ENCODE measurements at regions not wholly inside any gene's neighbourhood (a gene's known extent, or its start where the extent isn't known, plus 50 kb on each side); places are given as distances from the start of the nearest gene placed in this dataset.

GRCh38 chr6:159505140-159505922 is 187.7 kb downstream of the SOD2 start:
- no peak for TF ChIP-seq CTCF (IDR thresholded peaks at IDR 0.05; ENCODE audit: insufficient read depth, low read length, poor library complexity, severe bottlenecking)
- DNase-seq (ENCODE audit: extremely low read depth, insufficient read length) = no peak
- Histone ChIP-seq H3K4me3 (replicated peaks; ENCODE audit: low read depth, low read length) (no peak overlapping the region), H3K27me3 (replicated peaks; ENCODE audit: control insufficient read depth, insufficient read depth, low read length) (no peaks in the 10 kb centered on the region; the same call in 1 of the 2 replicates), H3K36me3 (ENCODE audit: control insufficient read depth, insufficient read depth, low read length) (no peaks in the 10 kb centered on the region)

GRCh38 chr6:159501558-159501957 is 191.5 kb downstream of the SOD2 start:
- no peak for TF ChIP-seq CTCF (IDR thresholded peaks at IDR 0.05; ENCODE audit: insufficient read depth, low read length, poor library complexity, severe bottlenecking)
- H3K4me3 ChIP-seq (replicated peaks; ENCODE audit: low read depth, low read length) = no peak overlapping the region
- DNase-seq (ENCODE audit: extremely low read depth, insufficient read length) = no peak
- no peaks in the 10 kb centered on the region for H3K36me3 ChIP-seq (ENCODE audit: control insufficient read depth, insufficient read depth, low read length)
- no peaks in the 10 kb centered on the region; the same call in 1 of the 2 replicates for H3K27me3 ChIP-seq (replicated peaks; ENCODE audit: control insufficient read depth, insufficient read depth, low read length)

GRCh38 chr6:159499034-159499433 is 194.0 kb downstream of the SOD2 start:
- no peak for TF ChIP-seq CTCF (IDR thresholded peaks at IDR 0.05; ENCODE audit: insufficient read depth, low read length, poor library complexity, severe bottlenecking)
- H3K4me3 ChIP-seq (replicated peaks; ENCODE audit: low read depth, low read length) = no peak overlapping the region
- DNase-seq (ENCODE audit: extremely low read depth, insufficient read length) = no peak
- H3K36me3 ChIP-seq (ENCODE audit: control insufficient read depth, insufficient read depth, low read length) = no peaks in the 10 kb centered on the region
- no peaks in the 10 kb centered on the region; the same call in 1 of the 2 replicates for H3K27me3 ChIP-seq (replicated peaks; ENCODE audit: control insufficient read depth, insufficient read depth, low read length)

- no peaks in the 10 kb centered on the region; the same call in 1 of the 2 replicates for H3K27me3 ChIP-seq (replicated peaks; ENCODE audit: control insufficient read depth, insufficient read depth, low read length)
- DNase-seq (ENCODE audit: extremely low read depth, insufficient read length) = no peak
- no peaks in the 10 kb centered on the region for H3K36me3 ChIP-seq (ENCODE audit: control insufficient read depth, insufficient read depth, low read length)
- no peak overlapping the region for H3K4me3 ChIP-seq (replicated peaks; ENCODE audit: low read depth, low read length)
- no peak for TF ChIP-seq CTCF (IDR thresholded peaks at IDR 0.05; ENCODE audit: insufficient read depth, low read length, poor library complexity, severe bottlenecking)
These were observed 198.5 kb downstream of the SOD2 start for GRCh38 chr6:159494586-159494972.

- DNase-seq (ENCODE audit: extremely low read depth, insufficient read length) = no peak
- H3K4me3 ChIP-seq (replicated peaks; ENCODE audit: low read depth, low read length) = no peak overlapping the region
- H3K27me3 ChIP-seq (replicated peaks; ENCODE audit: control insufficient read depth, insufficient read depth, low read length) = no peaks in the 10 kb centered on the region; the same call in 1 of the 2 replicates
- TF ChIP-seq CTCF (IDR thresholded peaks at IDR 0.05; ENCODE audit: insufficient read depth, low read length, poor library complexity, severe bottlenecking) = no peak
- no peaks in the 10 kb centered on the region for H3K36me3 ChIP-seq (ENCODE audit: control insufficient read depth, insufficient read depth, low read length)
These were observed 199.0 kb downstream of the SOD2 start for GRCh38 chr6:159493898-159494585.
